ENCODE measurements at regions not wholly inside any gene's neighbourhood (a gene's known extent, or its start where the extent isn't known, plus 50 kb on each side); places are given as distances from the start of the nearest gene placed in this dataset.
"Not testable (repeated sequence)": the region's sequence is repeated elsewhere in the genome, so short reads cannot be mapped to it uniquely, and the experiment has no call there.

DNA sequence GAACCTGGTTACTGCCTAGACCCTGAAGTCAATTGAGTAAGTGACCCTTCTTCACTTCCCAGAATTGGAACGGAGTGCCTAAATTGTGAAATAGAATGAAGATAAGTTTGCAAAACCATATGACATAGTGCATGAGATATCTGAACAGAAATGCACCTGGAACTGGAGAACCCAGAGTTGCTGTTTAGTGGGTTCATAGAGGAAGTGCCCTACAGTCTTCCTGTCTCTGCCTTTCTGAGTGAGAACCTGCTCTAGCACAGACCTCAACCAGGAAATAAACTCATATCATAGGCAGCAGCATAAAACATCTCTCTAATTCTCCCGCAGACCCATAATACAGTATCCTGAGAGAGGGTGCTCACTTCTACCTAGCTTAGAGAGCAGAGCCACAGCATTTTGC lies 82.9 kb downstream of the EOMES start:
- Mint-ChIP-seq H3K27me3 (ENCODE audit: unreplicated experiment) (no peaks in the 10 kb centered on the region), H3K27ac (ENCODE audit: unreplicated experiment) (no peak overlapping the region), H3K4me3 (ENCODE audit: unreplicated experiment) (no peak overlapping the region), H3K9me3 (ENCODE audit: unreplicated experiment) (no peaks in the 10 kb centered on the region), H3K4me1 (ENCODE audit: unreplicated experiment) (peaks cover 15% of the 10 kb centered on the region), H3K36me3 (ENCODE audit: unreplicated experiment) (no peaks in the 10 kb centered on the region)
- no peak for DNase-seq (ENCODE audit: extremely low spot score, unreplicated experiment)
- TF ChIP-seq, protein P1, sequence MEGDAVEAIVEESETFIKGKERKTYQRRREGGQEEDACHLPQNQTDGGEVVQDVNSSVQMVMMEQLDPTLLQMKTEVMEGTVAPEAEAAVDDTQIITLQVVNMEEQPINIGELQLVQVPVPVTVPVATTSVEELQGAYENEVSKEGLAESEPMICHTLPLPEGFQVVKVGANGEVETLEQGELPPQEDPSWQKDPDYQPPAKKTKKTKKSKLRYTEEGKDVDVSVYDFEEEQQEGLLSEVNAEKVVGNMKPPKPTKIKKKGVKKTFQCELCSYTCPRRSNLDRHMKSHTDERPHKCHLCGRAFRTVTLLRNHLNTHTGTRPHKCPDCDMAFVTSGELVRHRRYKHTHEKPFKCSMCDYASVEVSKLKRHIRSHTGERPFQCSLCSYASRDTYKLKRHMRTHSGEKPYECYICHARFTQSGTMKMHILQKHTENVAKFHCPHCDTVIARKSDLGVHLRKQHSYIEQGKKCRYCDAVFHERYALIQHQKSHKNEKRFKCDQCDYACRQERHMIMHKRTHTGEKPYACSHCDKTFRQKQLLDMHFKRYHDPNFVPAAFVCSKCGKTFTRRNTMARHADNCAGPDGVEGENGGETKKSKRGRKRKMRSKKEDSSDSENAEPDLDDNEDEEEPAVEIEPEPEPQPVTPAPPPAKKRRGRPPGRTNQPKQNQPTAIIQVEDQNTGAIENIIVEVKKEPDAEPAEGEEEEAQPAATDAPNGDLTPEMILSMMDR (IDR thresholded peaks at IDR 0.05): no peak

DNA sequence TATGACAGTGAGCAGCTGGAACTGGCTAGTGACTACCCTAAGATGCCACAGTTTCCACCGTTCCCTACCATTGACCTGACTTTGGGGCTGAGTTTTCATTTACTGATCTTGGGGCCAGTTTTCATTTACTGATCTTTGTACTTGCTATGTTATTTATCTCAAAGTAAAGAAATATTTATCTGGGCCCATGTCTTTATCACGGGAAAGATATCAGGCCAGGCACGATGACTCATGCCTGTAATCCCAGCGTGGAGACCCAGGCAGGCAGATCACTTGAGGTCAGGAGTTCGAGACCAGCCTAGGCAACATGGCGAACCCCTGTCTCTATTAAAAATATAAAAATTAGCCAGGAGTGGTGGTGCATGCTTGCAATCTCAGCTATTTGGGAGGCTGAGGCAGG lies 83.5 kb downstream of the EOMES start:
- Mint-ChIP-seq H3K27ac (ENCODE audit: unreplicated experiment) (no peak overlapping the region), H3K36me3 (ENCODE audit: unreplicated experiment) (no peaks in the 10 kb centered on the region), H3K4me3 (ENCODE audit: unreplicated experiment) (no peak overlapping the region), H3K9me3 (ENCODE audit: unreplicated experiment) (no peaks in the 10 kb centered on the region), H3K4me1 (ENCODE audit: unreplicated experiment) (peaks cover 11% of the 10 kb centered on the region), H3K27me3 (ENCODE audit: unreplicated experiment) (no peaks in the 10 kb centered on the region)
- no peak for DNase-seq (ENCODE audit: extremely low spot score, unreplicated experiment)
- TF ChIP-seq, protein P1 (IDR thresholded peaks at IDR 0.05): no peak

DNA sequence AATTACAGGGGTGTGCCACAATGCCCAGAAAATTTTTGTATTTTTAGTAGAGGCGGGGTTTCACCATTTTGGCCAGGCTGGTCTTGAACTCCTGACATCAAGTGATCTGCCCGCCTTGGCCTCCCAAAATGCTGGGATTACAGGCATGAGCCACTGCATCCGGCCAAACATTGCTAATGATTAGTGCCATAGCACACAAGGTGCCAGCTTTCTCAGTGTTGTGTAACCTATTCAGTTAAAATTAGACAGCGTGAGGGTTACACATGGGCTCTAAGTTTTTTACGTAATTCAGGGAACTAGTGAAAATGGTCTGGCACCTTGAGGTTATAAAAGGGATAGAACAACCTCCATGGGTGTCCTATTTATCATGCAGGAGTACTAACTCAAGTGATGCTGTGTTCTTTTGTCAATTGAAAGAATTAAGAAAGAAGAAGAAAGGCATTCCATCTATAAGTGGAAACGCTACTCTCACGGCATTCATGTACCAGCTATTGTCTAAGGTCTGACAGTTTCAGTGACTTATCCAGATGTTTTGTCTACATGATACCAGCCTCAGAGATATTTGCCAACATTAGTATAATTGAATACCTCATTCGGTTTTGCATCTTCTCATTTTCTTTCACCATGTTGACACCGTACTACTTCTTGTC lies 84.7 kb downstream of the EOMES start:
- DNase-seq (ENCODE audit: extremely low spot score, unreplicated experiment): no peak
- no peaks in the 10 kb centered on the region for H3K27me3 Mint-ChIP-seq (ENCODE audit: unreplicated experiment)
- no peaks in the 10 kb centered on the region for H3K9me3 Mint-ChIP-seq (ENCODE audit: unreplicated experiment)
- H3K4me1 Mint-ChIP-seq (ENCODE audit: unreplicated experiment): peaks cover 6% of the 10 kb centered on the region
- no peak overlapping the region for H3K4me3 Mint-ChIP-seq (ENCODE audit: unreplicated experiment)
- H3K36me3 Mint-ChIP-seq (ENCODE audit: unreplicated experiment): no peaks in the 10 kb centered on the region
- TF ChIP-seq, protein P1 (IDR thresholded peaks at IDR 0.05): no peak
- no peak overlapping the region for H3K27ac Mint-ChIP-seq (ENCODE audit: unreplicated experiment)

DNA sequence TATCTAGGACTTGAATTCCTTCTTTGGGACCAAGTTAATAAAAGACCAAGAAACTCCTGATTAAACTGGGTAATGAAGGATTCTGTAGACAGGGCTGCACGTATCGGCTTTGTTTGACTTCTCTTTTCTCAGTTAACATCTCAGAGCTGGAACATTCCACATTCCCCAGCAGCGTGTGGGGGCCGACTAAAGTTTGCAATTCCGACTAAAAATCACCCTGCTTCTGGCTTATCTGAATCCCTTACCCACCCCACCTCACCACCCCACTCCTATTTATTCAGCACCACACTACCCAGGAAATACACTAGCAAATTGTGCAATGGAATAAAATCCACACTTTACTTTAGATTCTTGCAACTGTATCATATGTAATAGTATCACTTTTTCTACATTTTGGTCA lies 87.1 kb downstream of the EOMES start:
- not testable (repeated sequence) for H3K4me1 Mint-ChIP-seq (ENCODE audit: unreplicated experiment)

DNA sequence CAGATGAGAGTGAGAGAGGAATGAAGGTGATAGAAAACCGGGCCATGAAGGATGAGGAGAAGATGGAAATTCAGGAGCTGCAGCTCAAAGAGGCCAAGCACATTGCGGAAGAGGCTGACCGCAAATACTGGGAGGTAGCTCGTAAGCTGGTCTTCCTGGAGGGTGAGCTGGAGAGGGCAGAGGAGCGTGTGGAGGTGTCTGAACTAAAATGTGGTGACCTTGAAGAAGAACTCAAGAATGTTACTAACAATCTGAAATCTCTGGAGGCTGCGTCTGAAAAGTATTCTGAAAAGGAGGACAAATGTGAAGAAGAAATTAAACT lies 88.9 kb downstream of the EOMES start:
- Mint-ChIP-seq H3K36me3 (ENCODE audit: unreplicated experiment) (no peaks in the 10 kb centered on the region), H3K4me1 (ENCODE audit: unreplicated experiment) (peaks cover 20% of the 10 kb centered on the region), H3K27ac (ENCODE audit: unreplicated experiment) (peak overlapping the region; percentile 81), H3K9me3 (ENCODE audit: unreplicated experiment) (no peaks in the 10 kb centered on the region), H3K4me3 (ENCODE audit: unreplicated experiment) (peak overlapping the region; percentile 79), H3K27me3 (ENCODE audit: unreplicated experiment) (no peaks in the 10 kb centered on the region)
- DNase-seq (ENCODE audit: extremely low spot score, unreplicated experiment): no peak
- TF ChIP-seq, protein P1 (IDR thresholded peaks at IDR 0.05): no peak

More for the DNA sequence above, 87.1 kb downstream of the EOMES start:
- H3K4me3 Mint-ChIP-seq (ENCODE audit: unreplicated experiment); DNase-seq (ENCODE audit: extremely low spot score, unreplicated experiment); H3K36me3 Mint-ChIP-seq (ENCODE audit: unreplicated experiment); H3K27me3 Mint-ChIP-seq (ENCODE audit: unreplicated experiment); H3K27ac Mint-ChIP-seq (ENCODE audit: unreplicated experiment); H3K9me3 Mint-ChIP-seq (ENCODE audit: unreplicated experiment): not testable (repeated sequence)

All from osteocyte (in vitro differentiated cells).